ENCODE measurements at regions not wholly inside any gene's neighbourhood (a gene's known extent, or its start where the extent isn't known, plus 50 kb on each side); places are given as distances from the start of the nearest gene placed in this dataset.

GRCh38 chr6:130593948-130594347 lies 228.1 kb downstream of the TMEM200A start:
- H3K9me2 ChIP-seq (replicated peaks; ENCODE audit: insufficient read depth), result no peaks in the 10 kb centered on the region
- H3K79me2 ChIP-seq, result no peaks in the 10 kb centered on the region
- no peak overlapping the region for H2AFZ ChIP-seq
- DNase-seq (ENCODE audit: low spot score), result no peak
- no peaks in the 10 kb centered on the region for H3K4me1 ChIP-seq (ENCODE audit: insufficient read depth)
- no peaks in the 10 kb centered on the region for H3K36me3 ChIP-seq (replicated peaks; ENCODE audit: insufficient read depth, low read depth)
- H3K9me3 ChIP-seq (ENCODE audit: low read depth), result no peaks in the 10 kb centered on the region
- H3K27ac ChIP-seq, result no peak overlapping the region
- no peaks in the 10 kb centered on the region for H4K20me1 ChIP-seq (ENCODE audit: insufficient read depth, poor library complexity, severe bottlenecking)
- WGBS (ENCODE audit: low lambda C conversion rate, missing lambda C conversion rate), result 58% methylated on average over 3 of the region's 3 CpGs
- H3K27me3 ChIP-seq, result no peaks in the 10 kb centered on the region
- TF ChIP-seq CTCF (IDR thresholded peaks at IDR 0.05; ENCODE audit: poor library complexity) (no peak), EZH2 (IDR thresholded peaks at IDR 0.05; ENCODE audit: borderline replicate concordance) (no peak), EZH2phosphoT487 (IDR thresholded peaks at IDR 0.05; ENCODE audit: low read depth, severe bottlenecking, unreplicated experiment) (no peak)
- no peak overlapping the region for H3K4me3 ChIP-seq
- H3K4me2 ChIP-seq, result no peak overlapping the region

GRCh38 chr6:130598021-130598989 lies 228.9 kb upstream of the SMLR1 start:
- no peak overlapping the region for H3K27ac ChIP-seq
- no peak for DNase-seq (ENCODE audit: low spot score)
- H3K4me2 ChIP-seq, result no peak overlapping the region
- H3K4me1 ChIP-seq (ENCODE audit: insufficient read depth), result no peaks in the 10 kb centered on the region
- TF ChIP-seq CTCF (IDR thresholded peaks at IDR 0.05; ENCODE audit: poor library complexity) (no peak), EZH2phosphoT487 (IDR thresholded peaks at IDR 0.05; ENCODE audit: low read depth, severe bottlenecking, unreplicated experiment) (no peak), EZH2 (IDR thresholded peaks at IDR 0.05; ENCODE audit: borderline replicate concordance) (no peak)
- no peaks in the 10 kb centered on the region for H3K9me3 ChIP-seq (ENCODE audit: low read depth)
- WGBS (ENCODE audit: low lambda C conversion rate, missing lambda C conversion rate), result 66% methylated on average over 2 of the region's 2 CpGs
- H3K4me3 ChIP-seq, result no peak overlapping the region
- H2AFZ ChIP-seq, result no peak overlapping the region
- no peaks in the 10 kb centered on the region for H3K79me2 ChIP-seq
- H3K27me3 ChIP-seq, result no peaks in the 10 kb centered on the region
- H4K20me1 ChIP-seq (ENCODE audit: insufficient read depth, poor library complexity, severe bottlenecking), result no peaks in the 10 kb centered on the region
- H3K36me3 ChIP-seq (replicated peaks; ENCODE audit: insufficient read depth, low read depth), result no peaks in the 10 kb centered on the region
- H3K9me2 ChIP-seq (replicated peaks; ENCODE audit: insufficient read depth), result no peaks in the 10 kb centered on the region

GRCh38 chr6:130600880-130601341 lies 226.3 kb upstream of the SMLR1 start:
- H3K27ac ChIP-seq, result no peak overlapping the region
- no peaks in the 10 kb centered on the region for H3K27me3 ChIP-seq
- no peak for DNase-seq (ENCODE audit: low spot score)
- H3K36me3 ChIP-seq (replicated peaks; ENCODE audit: insufficient read depth, low read depth), result no peaks in the 10 kb centered on the region
- no peak overlapping the region for H3K4me2 ChIP-seq
- 88% methylated on average over 2 of the region's 2 CpGs for WGBS (ENCODE audit: low lambda C conversion rate, missing lambda C conversion rate)
- no peak overlapping the region for H3K4me3 ChIP-seq
- no peak overlapping the region for H2AFZ ChIP-seq
- H3K9me3 ChIP-seq (ENCODE audit: low read depth), result no peaks in the 10 kb centered on the region
- H3K4me1 ChIP-seq (ENCODE audit: insufficient read depth), result no peaks in the 10 kb centered on the region
- H4K20me1 ChIP-seq (ENCODE audit: insufficient read depth, poor library complexity, severe bottlenecking), result no peaks in the 10 kb centered on the region
- TF ChIP-seq EZH2phosphoT487 (IDR thresholded peaks at IDR 0.05; ENCODE audit: low read depth, severe bottlenecking, unreplicated experiment) (no peak), EZH2 (IDR thresholded peaks at IDR 0.05; ENCODE audit: borderline replicate concordance) (no peak), CTCF (IDR thresholded peaks at IDR 0.05; ENCODE audit: poor library complexity) (no peak)
- no peaks in the 10 kb centered on the region for H3K9me2 ChIP-seq (replicated peaks; ENCODE audit: insufficient read depth)
- no peaks in the 10 kb centered on the region for H3K79me2 ChIP-seq
